ENCODE measurements at regions not wholly inside any gene's neighbourhood (a gene's known extent, or its start where the extent isn't known, plus 50 kb on each side); places are given as distances from the start of the nearest gene placed in this dataset.

GRCh38 chr1:217025381-217025780 is 302.2 kb upstream of the ESRRG start:
- TF ChIP-seq CTCF (conservative IDR thresholded peaks at IDR 0.05; ENCODE audit: low read length) (no peak), EZH2phosphoT487 (IDR thresholded peaks at IDR 0.05; ENCODE audit: borderline replicate concordance, low read depth, low read length) (no peak)

All from OCI-LY7 (cell line).